Neural progenitor cell (in vitro differentiated cells): ENCODE measurements at regions not wholly inside any gene's neighbourhood (a gene's known extent, or its start where the extent isn't known, plus 50 kb on each side); places are given as distances from the start of the nearest gene placed in this dataset.

ENCODE experiments used
- DNase-seq: peaks from one replicate; pipeline ENCODE4 v3.0.0-alpha.2; 2016; ENCODE audit warnings: low spot score
- H2AFZ ChIP-seq: fragments of 200-600 bp; sonication (generic); replicated peaks from 2 replicates; pipeline ENCODE4 v1.6.1; 2016; ENCODE audit warnings: antibody characterized with exemption
- H3F3A ChIP-seq: fragments of 200-600 bp; sonication (generic); 2 replicates; pipeline ENCODE4 v1.6.1; 2016; ENCODE audit warnings: antibody characterized with exemption, low read depth
- H3K27ac ChIP-seq: fragments of 200-600 bp; sonication (generic); 2 replicates; pipeline ENCODE4 v1.5.1; 2016; ENCODE audit warnings: mild to moderate bottlenecking
- H3K27me3 ChIP-seq: fragments of 200-600 bp; sonication (generic); 2 replicates; pipeline ENCODE4 v1.6.1; 2016; ENCODE audit warnings: mild to moderate bottlenecking, moderate library complexity
- H3K36me3 ChIP-seq: fragments of 200-600 bp; sonication (generic); 2 replicates; pipeline ENCODE4 v1.5.1; 2016
- H3K4me1 ChIP-seq: fragments of 200-600 bp; sonication (generic); 2 replicates; pipeline ENCODE4 v1.6.1; 2016; ENCODE audit warnings: mixed run types
- H3K4me2 ChIP-seq: fragments of 200-600 bp; sonication (generic); 2 replicates; pipeline ENCODE4 v1.6.1; 2016
- H3K4me3 ChIP-seq: fragments of 200-600 bp; sonication (generic); 2 replicates; pipeline ENCODE4 v1.5.1; 2016
- H3K79me2 ChIP-seq: fragments of 200-600 bp; sonication (generic); 2 replicates; pipeline ENCODE4 v1.6.1; 2016; ENCODE audit warnings: low read depth
- H3K9ac ChIP-seq: fragments of 200-600 bp; sonication (generic); 2 replicates; pipeline ENCODE4 v1.6.1; 2016
- H3K9me3 ChIP-seq: fragments of 200-600 bp; sonication (generic); 2 replicates; pipeline ENCODE4 v1.5.1; 2016; ENCODE audit warnings: low read depth
- H4K20me1 ChIP-seq: fragments of 200-600 bp; sonication (generic); 2 replicates; pipeline ENCODE4 v1.6.1; 2016; ENCODE audit warnings: low read depth
- H3K27ac Mint-ChIP-seq: 3 replicates; pipeline ENCODE4 v1.8.0; 2021; ENCODE audit warnings: mixed read lengths
- H3K27me3 Mint-ChIP-seq: 2 replicates; pipeline ENCODE4 v1.8.0; 2022; ENCODE audit warnings: low read depth, mild to moderate bottlenecking, inconsistent platforms, moderate library complexity, mixed read lengths; ENCODE audit not compliant: insufficient read depth
- H3K36me3 Mint-ChIP-seq: 3 replicates; pipeline ENCODE4 v1.8.0; 2021; ENCODE audit warnings: mixed read lengths
- H3K4me1 Mint-ChIP-seq: 3 replicates; pipeline ENCODE4 v1.8.0; 2021; ENCODE audit warnings: mixed read lengths
- H3K4me3 Mint-ChIP-seq: 3 replicates; pipeline ENCODE4 v1.8.0; 2021; ENCODE audit warnings: mild to moderate bottlenecking, moderate library complexity, mixed read lengths
- H3K9me3 Mint-ChIP-seq: 3 replicates; pipeline ENCODE4 v1.8.0; 2020; ENCODE audit warnings: mixed read lengths
- EZH2 ChIP-seq: fragments of 200-600 bp; sonication (generic); IDR thresholded peaks from 2 replicates; pipeline ENCODE4 v1.6.1; 2017; ENCODE audit warnings: antibody characterized with exemption, mild to moderate bottlenecking, moderate library complexity
- EZH2phosphoT487 ChIP-seq: fragments of 200-600 bp; sonication (generic); IDR thresholded peaks from 2 replicates; pipeline ENCODE4 v1.6.1; 2017; ENCODE audit warnings: antibody characterized with exemption
- TF ChIP-seq, protein P1 (sequence below): fragments of 200-600 bp; sonication (generic); IDR thresholded peaks from 2 replicates; pipeline ENCODE4 v1.5.1; 2017; ENCODE audit warnings: antibody characterized with exemption, mild to moderate bottlenecking

DNA sequence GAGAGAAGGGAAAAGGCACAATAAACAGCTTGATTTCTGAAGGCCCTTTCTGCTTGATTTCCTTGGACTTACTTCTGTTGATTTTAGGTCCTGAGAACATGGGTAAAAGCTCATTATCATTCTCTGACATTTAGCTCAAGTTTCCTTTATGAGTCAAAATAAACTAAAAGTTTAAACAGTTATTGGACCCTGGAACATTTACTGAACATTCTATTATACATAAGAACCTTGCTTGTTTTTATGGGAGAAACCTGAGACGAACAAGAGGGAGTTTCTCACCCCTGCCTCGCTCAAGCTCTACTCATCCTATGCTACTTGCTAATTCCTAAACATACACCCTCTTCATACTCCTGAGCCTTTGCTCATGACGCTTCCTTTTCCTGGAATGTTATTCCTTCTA lies 538.3 kb upstream of the PKN2 start:
- Histone ChIP-seq H3K4me3 (no peak overlapping the region), H3K27me3 (no peaks in the 10 kb centered on the region), H2AFZ (no peak overlapping the region), H3K4me1 (no peaks in the 10 kb centered on the region), H4K20me1 (no peaks in the 10 kb centered on the region), H3K4me2 (no peak overlapping the region), H3K36me3 (no peaks in the 10 kb centered on the region), H3K79me2 (no peaks in the 10 kb centered on the region), H3K9me3 (no peaks in the 10 kb centered on the region), H3F3A (no peaks in the 10 kb centered on the region), H3K27ac (no peak overlapping the region), H3K9ac (no peak overlapping the region)
- H3K36me3 Mint-ChIP-seq: no peaks in the 10 kb centered on the region
- peaks cover 3% of the 10 kb centered on the region for H3K4me1 Mint-ChIP-seq
- TF ChIP-seq, protein P1, sequence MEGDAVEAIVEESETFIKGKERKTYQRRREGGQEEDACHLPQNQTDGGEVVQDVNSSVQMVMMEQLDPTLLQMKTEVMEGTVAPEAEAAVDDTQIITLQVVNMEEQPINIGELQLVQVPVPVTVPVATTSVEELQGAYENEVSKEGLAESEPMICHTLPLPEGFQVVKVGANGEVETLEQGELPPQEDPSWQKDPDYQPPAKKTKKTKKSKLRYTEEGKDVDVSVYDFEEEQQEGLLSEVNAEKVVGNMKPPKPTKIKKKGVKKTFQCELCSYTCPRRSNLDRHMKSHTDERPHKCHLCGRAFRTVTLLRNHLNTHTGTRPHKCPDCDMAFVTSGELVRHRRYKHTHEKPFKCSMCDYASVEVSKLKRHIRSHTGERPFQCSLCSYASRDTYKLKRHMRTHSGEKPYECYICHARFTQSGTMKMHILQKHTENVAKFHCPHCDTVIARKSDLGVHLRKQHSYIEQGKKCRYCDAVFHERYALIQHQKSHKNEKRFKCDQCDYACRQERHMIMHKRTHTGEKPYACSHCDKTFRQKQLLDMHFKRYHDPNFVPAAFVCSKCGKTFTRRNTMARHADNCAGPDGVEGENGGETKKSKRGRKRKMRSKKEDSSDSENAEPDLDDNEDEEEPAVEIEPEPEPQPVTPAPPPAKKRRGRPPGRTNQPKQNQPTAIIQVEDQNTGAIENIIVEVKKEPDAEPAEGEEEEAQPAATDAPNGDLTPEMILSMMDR: no peak
- TF ChIP-seq EZH2 (no peak), EZH2phosphoT487 (no peak)
- DNase-seq: no peak
- H3K27me3 Mint-ChIP-seq: no peaks in the 10 kb centered on the region
- H3K27ac Mint-ChIP-seq: no peak overlapping the region
- no peak overlapping the region for H3K4me3 Mint-ChIP-seq
- no peaks in the 10 kb centered on the region for H3K9me3 Mint-ChIP-seq

DNA sequence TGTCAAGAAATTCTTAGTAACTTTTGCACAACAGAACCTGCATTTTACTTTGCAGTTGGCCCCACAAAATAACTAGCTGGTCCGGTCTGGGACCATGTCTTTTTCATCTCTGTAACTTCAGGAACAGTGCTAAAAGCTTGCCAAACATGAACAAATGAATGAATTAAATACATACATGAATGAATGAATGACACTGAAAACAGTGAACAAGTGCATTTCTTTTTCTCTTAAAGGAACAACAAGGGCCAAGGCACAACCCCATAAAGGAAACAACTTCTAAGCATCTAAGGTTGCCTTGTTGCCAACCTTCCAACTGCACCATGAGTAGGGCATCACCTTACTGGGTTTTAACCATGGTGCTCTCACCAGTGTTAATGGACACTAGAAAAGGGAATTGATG lies 534.4 kb upstream of the PKN2 start:
- Mint-ChIP-seq H3K4me3 (no peak overlapping the region), H3K27me3 (no peaks in the 10 kb centered on the region), H3K9me3 (no peaks in the 10 kb centered on the region), H3K4me1 (no peaks in the 10 kb centered on the region), H3K36me3 (no peaks in the 10 kb centered on the region), H3K27ac (no peak overlapping the region)
- no peak overlapping the region for H3K4me3 ChIP-seq
- H3F3A ChIP-seq: no peaks in the 10 kb centered on the region
- no peak overlapping the region for H2AFZ ChIP-seq
- H3K9ac ChIP-seq: no peak overlapping the region
- H3K4me1 ChIP-seq: no peaks in the 10 kb centered on the region
- H3K27ac ChIP-seq: no peak overlapping the region
- no peaks in the 10 kb centered on the region for H4K20me1 ChIP-seq
- TF ChIP-seq EZH2: no peak
- TF ChIP-seq, protein P1: no peak
- no peak for TF ChIP-seq EZH2phosphoT487
- H3K79me2 ChIP-seq: no peaks in the 10 kb centered on the region
- H3K36me3 ChIP-seq: no peaks in the 10 kb centered on the region
- no peak for DNase-seq
- H3K27me3 ChIP-seq: no peaks in the 10 kb centered on the region
- H3K9me3 ChIP-seq: no peaks in the 10 kb centered on the region
- no peak overlapping the region for H3K4me2 ChIP-seq

DNA sequence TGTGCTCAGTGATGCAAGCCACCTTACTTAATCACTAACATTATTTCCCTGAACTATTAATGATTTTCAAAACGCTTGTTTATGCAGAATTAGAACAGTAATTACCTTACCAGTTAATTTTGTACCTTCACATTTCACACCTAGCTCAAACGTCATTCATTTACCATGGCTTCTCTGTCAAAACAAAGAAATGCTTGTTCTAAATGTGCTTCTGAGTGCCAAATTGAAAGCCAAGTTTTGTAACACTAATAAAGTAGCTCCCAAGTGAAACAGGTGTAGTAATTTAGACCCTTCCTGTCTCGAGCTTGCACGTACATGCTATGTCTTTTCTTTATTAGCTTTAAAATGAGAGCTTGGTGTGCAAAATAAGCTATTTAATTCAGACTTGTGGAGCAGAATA lies 533.7 kb upstream of the PKN2 start:
- DNase-seq: no peak
- no peaks in the 10 kb centered on the region for H3K4me1 ChIP-seq
- no peaks in the 10 kb centered on the region for H3K27me3 ChIP-seq
- H3K36me3 ChIP-seq: no peaks in the 10 kb centered on the region
- H3K27ac ChIP-seq: no peak overlapping the region
- H3K9ac ChIP-seq: no peak overlapping the region
- no peaks in the 10 kb centered on the region for H4K20me1 ChIP-seq
- no peak overlapping the region for H3K4me2 ChIP-seq
- no peaks in the 10 kb centered on the region for H3K9me3 Mint-ChIP-seq
- H3K36me3 Mint-ChIP-seq: no peaks in the 10 kb centered on the region
- H3K27me3 Mint-ChIP-seq: no peaks in the 10 kb centered on the region
- no peak overlapping the region for H3K27ac Mint-ChIP-seq
- no peak for TF ChIP-seq EZH2phosphoT487
- TF ChIP-seq, protein P1: no peak
- TF ChIP-seq EZH2: no peak
- no peaks in the 10 kb centered on the region for H3K9me3 ChIP-seq
- no peaks in the 10 kb centered on the region for H3K79me2 ChIP-seq
- no peak overlapping the region for H3K4me3 ChIP-seq
- no peak overlapping the region for H3K4me3 Mint-ChIP-seq
- H3K4me1 Mint-ChIP-seq: no peaks in the 10 kb centered on the region
- no peaks in the 10 kb centered on the region for H3F3A ChIP-seq
- H2AFZ ChIP-seq: no peak overlapping the region

DNA sequence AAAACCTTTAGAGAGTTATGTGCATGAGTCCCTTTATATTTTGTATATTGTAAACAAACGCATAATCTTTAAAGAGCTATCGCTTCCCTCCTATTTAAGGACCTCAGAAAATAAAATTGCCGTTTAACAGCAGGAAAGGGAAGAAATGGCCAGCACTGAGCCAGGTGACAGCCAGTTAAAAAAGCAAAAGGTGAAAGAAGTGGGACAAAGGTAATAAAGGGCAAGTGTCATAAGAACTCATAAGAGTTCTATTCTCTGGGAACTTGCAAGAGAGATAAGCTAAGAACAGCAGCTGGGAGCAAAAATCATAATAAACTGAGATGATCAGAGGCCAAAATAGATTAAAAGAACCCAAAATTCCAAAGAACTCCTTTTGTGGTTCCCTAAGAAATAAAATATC lies 520.9 kb upstream of the PKN2 start:
- no peak overlapping the region for H3K4me3 Mint-ChIP-seq
- no peaks in the 10 kb centered on the region for H3K27me3 Mint-ChIP-seq
- no peaks in the 10 kb centered on the region for H3K9me3 ChIP-seq
- H3K9me3 Mint-ChIP-seq: no peaks in the 10 kb centered on the region
- no peaks in the 10 kb centered on the region for H3K36me3 Mint-ChIP-seq
- DNase-seq: no peak
- H3K79me2 ChIP-seq: no peaks in the 10 kb centered on the region
- TF ChIP-seq, protein P1: no peak
- TF ChIP-seq EZH2 (no peak), EZH2phosphoT487 (no peak)
- no peaks in the 10 kb centered on the region for H3F3A ChIP-seq
- H3K4me2 ChIP-seq: no peak overlapping the region
- H3K27ac ChIP-seq: no peak overlapping the region
- H4K20me1 ChIP-seq: no peaks in the 10 kb centered on the region
- H3K9ac ChIP-seq: no peak overlapping the region
- no peak overlapping the region for H3K27ac Mint-ChIP-seq
- H3K4me3 ChIP-seq: no peak overlapping the region
- H3K4me1 Mint-ChIP-seq: no peaks in the 10 kb centered on the region
- H2AFZ ChIP-seq: no peak overlapping the region
- H3K36me3 ChIP-seq: no peaks in the 10 kb centered on the region
- H3K4me1 ChIP-seq: no peaks in the 10 kb centered on the region
- no peaks in the 10 kb centered on the region for H3K27me3 ChIP-seq
